ENCODE measurements at regions not wholly inside any gene's neighbourhood (a gene's known extent, or its start where the extent isn't known, plus 50 kb on each side); places are given as distances from the start of the nearest gene placed in this dataset.

DNA sequence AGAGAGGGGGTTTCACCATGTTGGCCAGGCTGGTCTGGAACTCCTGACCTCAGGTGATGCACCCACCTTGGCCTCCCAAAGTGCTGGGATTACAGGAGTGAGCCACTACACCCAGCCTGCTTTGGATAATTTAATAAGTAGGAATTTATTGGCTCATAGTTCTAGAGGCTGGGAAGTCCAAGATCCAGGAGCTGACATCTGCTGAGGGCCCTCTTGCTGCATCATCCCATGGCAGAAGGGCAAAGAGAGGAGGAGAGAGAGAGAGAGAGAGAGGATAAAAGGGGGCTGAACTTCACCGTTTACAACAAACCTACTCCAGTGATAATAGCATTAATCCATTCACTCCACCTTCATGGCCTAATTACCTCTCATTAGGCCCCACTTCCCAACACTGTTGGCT is 62.0 kb upstream of the HES1 start (continued):
- no peak for TF ChIP-seq SAP30 (IDR thresholded peaks at IDR 0.05; ENCODE audit: insufficient read depth, insufficient replicate concordance, low read length)
- no peak for TF ChIP-seq JUND (IDR thresholded peaks at IDR 0.05; ENCODE audit: low read length)
- no peak for TF ChIP-seq BACH1 (IDR thresholded peaks at IDR 0.05; ENCODE audit: low read length)

Measured in H1 (cell line).